NCI-H460 (cell line): ENCODE measurements at regions not wholly inside any gene's neighbourhood (a gene's known extent, or its start where the extent isn't known, plus 50 kb on each side); places are given as distances from the start of the nearest gene placed in this dataset.
"Not testable (repeated sequence)": the region's sequence is repeated elsewhere in the genome, so short reads cannot be mapped to it uniquely, and the experiment has no call there.

Experiments
- DNase-seq: peaks from one replicate; pipeline ENCODE4 v3.0.0-alpha.2; 2016; ENCODE audit warnings: low read depth; ENCODE audit errors: extremely low read depth

GRCh38 chr14:56419750-56420149 is 159.8 kb upstream of the TMEM260 start:
- no peak for DNase-seq

GRCh38 chr14:56422221-56422620 is 157.4 kb upstream of the TMEM260 start:
- no peak for DNase-seq

- DNase-seq, result peak; percentile 50
Measured at GRCh38 chr14:56422703-56423213, 156.8 kb upstream of the TMEM260 start.

GRCh38 chr14:56423544-56423943 is 156.1 kb upstream of the TMEM260 start:
- DNase-seq, result no peak

- DNase-seq, result no peak
Measured at GRCh38 chr14:56431013-56431412, 148.6 kb upstream of the TMEM260 start.

GRCh38 chr14:56449670-56450213 is 129.9 kb upstream of the TMEM260 start:
- DNase-seq, result no peak

- DNase-seq, result no peak
Measured at GRCh38 chr14:56452940-56453339, 126.7 kb upstream of the TMEM260 start.

- DNase-seq, result not testable (repeated sequence)
Measured at GRCh38 chr14:56454680-56455079, 124.9 kb upstream of the TMEM260 start.

- no peak for DNase-seq
Measured at GRCh38 chr14:56460469-56460868, 119.1 kb upstream of the TMEM260 start.

GRCh38 chr14:56461276-56462275 is 118.0 kb upstream of the TMEM260 start:
- no peak for DNase-seq

GRCh38 chr14:56463271-56463890 is 116.2 kb upstream of the TMEM260 start:
- DNase-seq, result no peak

GRCh38 chr14:56471056-56471455 is 108.5 kb upstream of the TMEM260 start:
- no peak for DNase-seq

- peak; percentile 57 for DNase-seq
Measured at GRCh38 chr14:56474419-56475022, 105.1 kb upstream of the TMEM260 start.

- peak; percentile 30 for DNase-seq
Measured at GRCh38 chr14:56482310-56482911, 97.2 kb upstream of the TMEM260 start.

- peak; percentile 36 for DNase-seq
Measured at GRCh38 chr14:56487090-56487667, 92.4 kb upstream of the TMEM260 start.

GRCh38 chr14:56487761-56488160 is 91.8 kb upstream of the TMEM260 start:
- no peak for DNase-seq

GRCh38 chr14:56488306-56488705 is 91.3 kb upstream of the TMEM260 start:
- no peak for DNase-seq

GRCh38 chr14:56490379-56490778 is 89.2 kb upstream of the TMEM260 start:
- peak; percentile 48 for DNase-seq

GRCh38 chr14:56491299-56492285 is 88.0 kb upstream of the TMEM260 start:
- DNase-seq, result peak; percentile 54
